IgD-negative memory B cell (primary cell): ENCODE measurements at regions not wholly inside any gene's neighbourhood (a gene's known extent, or its start where the extent isn't known, plus 50 kb on each side); places are given as distances from the start of the nearest gene placed in this dataset.
"Not testable (repeated sequence)": the region's sequence is repeated elsewhere in the genome, so short reads cannot be mapped to it uniquely, and the experiment has no call there.

Experiments used
- H3K27ac Mint-ChIP-seq, 3 donors: one replicate each; pipeline ENCODE4 v1.8.0; 2020 to 2022; ENCODE audit warnings: mild to moderate bottlenecking in 3 of 3, mixed read lengths in 3 of 3, moderate library complexity in 1 of 3
- H3K27me3 Mint-ChIP-seq: one replicate; pipeline ENCODE4 v1.8.0; 2021; ENCODE audit warnings: mixed read lengths
- H3K36me3 Mint-ChIP-seq: one replicate; pipeline ENCODE4 v1.8.0; 2020; ENCODE audit warnings: mild to moderate bottlenecking, mixed read lengths
- H3K4me1 Mint-ChIP-seq, 3 donors: one replicate each; pipeline ENCODE4 v1.8.0; 2020 to 2022; ENCODE audit warnings: mixed read lengths in 3 of 3, mild to moderate bottlenecking in 1 of 3
- H3K4me3 Mint-ChIP-seq, 4 donors: one replicate each; pipeline ENCODE4 v1.8.0; 2020 to 2022; ENCODE audit warnings: mild to moderate bottlenecking in 4 of 4, mixed read lengths in 4 of 4, moderate library complexity in 3 of 4
- H3K9me3 Mint-ChIP-seq, 3 donors: one replicate each; pipeline ENCODE4 v1.8.0; 2020 to 2021; ENCODE audit warnings: mixed read lengths in 3 of 3, mild to moderate bottlenecking in 1 of 3

GRCh38 chr15:83335542-83335941, 51.1 kb upstream of the BNC1 start:
- H3K4me3 Mint-ChIP-seq, H3K27ac Mint-ChIP-seq, H3K36me3 Mint-ChIP-seq, H3K4me1 Mint-ChIP-seq, H3K27me3 Mint-ChIP-seq: not testable (repeated sequence)
- H3K9me3 Mint-ChIP-seq: peaks cover 0 to 17% (median 1%) of the 10 kb centered on the region in 3 donors

DNA sequence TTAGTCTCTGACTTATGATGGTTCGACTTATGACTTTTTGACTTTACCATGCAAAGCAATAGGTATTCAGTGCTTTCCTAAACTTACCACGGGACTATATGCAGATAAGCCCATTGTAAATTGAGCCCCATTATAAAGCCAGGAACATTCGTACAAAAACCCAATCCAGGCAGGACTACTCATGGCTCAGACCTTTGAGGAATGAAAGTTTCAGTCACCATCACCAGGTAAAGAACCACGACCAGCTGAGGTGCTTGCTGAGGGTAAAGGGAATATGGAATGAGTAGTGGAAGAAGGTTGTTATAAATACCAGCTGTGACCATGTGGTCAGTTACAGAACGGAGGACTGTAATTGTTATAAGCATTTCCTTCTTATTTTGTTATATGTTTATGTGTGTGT, 54.9 kb upstream of the BNC1 start:
- peaks cover 4% of the 10 kb centered on the region for H3K27me3 Mint-ChIP-seq
- H3K4me3 Mint-ChIP-seq: no peak overlapping the region
- peaks cover 0 to 17% (median 1%) of the 10 kb centered on the region in 3 donors for H3K9me3 Mint-ChIP-seq
- no peaks in the 10 kb centered on the region for H3K36me3 Mint-ChIP-seq
- no peaks in the 10 kb centered on the region for H3K4me1 Mint-ChIP-seq
- no peak overlapping the region for H3K27ac Mint-ChIP-seq

DNA sequence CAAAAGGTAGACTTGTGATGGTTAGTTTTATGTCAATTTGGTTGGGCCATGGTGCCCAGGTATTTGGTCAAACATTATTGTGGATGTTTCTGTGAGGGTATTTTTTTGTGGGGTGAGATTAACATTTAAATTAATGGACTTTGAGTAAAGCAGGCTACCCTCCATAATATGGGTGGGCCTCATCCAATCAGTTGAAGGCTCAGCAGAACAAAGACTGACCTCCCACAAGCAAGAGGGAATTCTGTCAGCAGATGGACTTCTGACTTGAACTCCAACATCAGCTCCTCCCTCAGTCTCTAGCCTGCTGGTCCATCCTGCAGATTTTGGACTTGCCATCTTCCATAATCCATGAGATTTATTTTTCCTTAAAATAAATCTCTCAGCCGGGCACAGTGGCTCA, 55.6 kb upstream of the BNC1 start:
- no peak overlapping the region for H3K27ac Mint-ChIP-seq
- H3K4me1 Mint-ChIP-seq: no peaks in the 10 kb centered on the region
- H3K36me3 Mint-ChIP-seq: no peaks in the 10 kb centered on the region
- H3K27me3 Mint-ChIP-seq: peaks cover 4% of the 10 kb centered on the region
- H3K4me3 Mint-ChIP-seq: no peak overlapping the region
- H3K9me3 Mint-ChIP-seq: peaks cover 0 to 17% (median 1%) of the 10 kb centered on the region in 3 donors

DNA sequence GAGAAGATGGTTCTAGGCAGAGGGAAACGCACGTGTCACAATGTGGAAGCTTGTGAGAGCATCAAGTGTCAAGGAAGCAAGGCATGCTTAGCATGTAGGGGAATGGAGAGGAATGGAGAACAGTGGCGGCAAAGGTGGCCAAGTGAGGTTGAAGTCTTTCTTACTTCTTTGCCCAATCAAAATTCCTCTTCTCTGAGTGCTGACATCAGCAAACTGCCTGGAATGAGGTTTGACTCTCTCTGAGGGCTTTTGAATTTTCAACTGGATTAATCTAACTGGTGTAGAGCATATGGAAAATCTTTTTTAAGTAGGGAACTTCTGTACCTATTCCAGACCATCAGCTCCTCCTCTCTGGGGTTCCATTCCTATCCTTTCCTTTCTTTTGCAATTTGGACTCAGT, 61.9 kb upstream of the BNC1 start:
- no peaks in the 10 kb centered on the region for H3K27me3 Mint-ChIP-seq
- H3K36me3 Mint-ChIP-seq: no peaks in the 10 kb centered on the region
- H3K4me1 Mint-ChIP-seq: peaks cover 0 to 2% (median 0%) of the 10 kb centered on the region in 3 donors
- H3K9me3 Mint-ChIP-seq: peaks cover 0 to 4% (median 0%) of the 10 kb centered on the region in 3 donors
- no peak overlapping the region for H3K4me3 Mint-ChIP-seq
- H3K27ac Mint-ChIP-seq: no peak overlapping the region

GRCh38 chr15:83352119-83352518, 67.7 kb upstream of the BNC1 start:
- H3K27me3 Mint-ChIP-seq: no peaks in the 10 kb centered on the region
- H3K9me3 Mint-ChIP-seq: peaks cover 0 to 4% (median 4%) of the 10 kb centered on the region in 3 donors
- H3K4me1 Mint-ChIP-seq: peaks cover 0 to 2% (median 0%) of the 10 kb centered on the region in 3 donors
- no peaks in the 10 kb centered on the region for H3K36me3 Mint-ChIP-seq
- no peak overlapping the region for H3K27ac Mint-ChIP-seq
- H3K4me3 Mint-ChIP-seq: no peak overlapping the region

- H3K36me3 Mint-ChIP-seq: peaks cover 1% of the 10 kb centered on the region
- H3K27me3 Mint-ChIP-seq: peaks cover 1% of the 10 kb centered on the region
- no peak overlapping the region for H3K27ac Mint-ChIP-seq
- peaks cover 0 to 4% (median 0%) of the 10 kb centered on the region in 3 donors for H3K9me3 Mint-ChIP-seq
- peaks cover 0 to 1% (median 0%) of the 10 kb centered on the region in 3 donors for H3K4me1 Mint-ChIP-seq
- peak overlapping the region in 1 of 4 donors; percentile 33 for H3K4me3 Mint-ChIP-seq
These were observed 72.3 kb upstream of the BNC1 start for GRCh38 chr15:83356501-83357399.

- peaks cover 3% of the 10 kb centered on the region for H3K36me3 Mint-ChIP-seq
- H3K9me3 Mint-ChIP-seq: peaks cover 0 to 2% (median 0%) of the 10 kb centered on the region in 3 donors
- peaks cover 0 to 1% (median 0%) of the 10 kb centered on the region in 3 donors for H3K4me1 Mint-ChIP-seq
- H3K27me3 Mint-ChIP-seq: peaks cover 9% of the 10 kb centered on the region
- H3K4me3 Mint-ChIP-seq: no peak overlapping the region
- no peak overlapping the region for H3K27ac Mint-ChIP-seq
These were observed 74.6 kb upstream of the BNC1 start for GRCh38 chr15:83358972-83359564.

GRCh38 chr15:83362706-83363105, 78.2 kb upstream of the BNC1 start:
- Mint-ChIP-seq H3K4me1 (peaks cover 0 to 9% (median 4%) of the 10 kb centered on the region in 3 donors), H3K27me3 (peaks cover 30% of the 10 kb centered on the region), H3K27ac (no peak overlapping the region), H3K36me3 (peaks cover 5% of the 10 kb centered on the region), H3K9me3 (no peaks in the 10 kb centered on the region), H3K4me3 (peak overlapping the region in 1 of 4 donors; percentile 82)

DNA sequence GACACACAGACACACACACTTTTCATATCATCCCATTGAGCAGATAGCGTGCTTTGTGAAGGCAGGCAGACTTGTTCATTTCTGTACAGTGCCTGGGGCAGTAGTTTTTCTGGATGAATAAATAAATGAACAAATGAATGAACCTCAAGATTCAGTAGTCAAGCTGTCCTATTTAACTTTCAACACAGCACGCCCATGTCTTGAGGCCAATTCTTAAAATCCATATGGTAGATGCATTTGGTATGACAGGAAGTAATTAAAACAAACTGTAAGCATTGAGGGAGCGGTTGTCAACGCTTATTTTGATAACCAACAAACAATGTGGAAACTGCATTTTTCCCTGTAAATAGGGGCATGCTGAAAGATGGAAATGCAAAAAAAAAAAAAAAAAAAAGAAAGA, 80.0 kb upstream of the BNC1 start:
- Mint-ChIP-seq H3K27me3 (peaks cover 29% of the 10 kb centered on the region), H3K27ac (no peak overlapping the region), H3K9me3 (no peaks in the 10 kb centered on the region), H3K4me3 (no peak overlapping the region), H3K36me3 (peaks cover 5% of the 10 kb centered on the region), H3K4me1 (peaks cover 0 to 9% (median 4%) of the 10 kb centered on the region in 3 donors)

DNA sequence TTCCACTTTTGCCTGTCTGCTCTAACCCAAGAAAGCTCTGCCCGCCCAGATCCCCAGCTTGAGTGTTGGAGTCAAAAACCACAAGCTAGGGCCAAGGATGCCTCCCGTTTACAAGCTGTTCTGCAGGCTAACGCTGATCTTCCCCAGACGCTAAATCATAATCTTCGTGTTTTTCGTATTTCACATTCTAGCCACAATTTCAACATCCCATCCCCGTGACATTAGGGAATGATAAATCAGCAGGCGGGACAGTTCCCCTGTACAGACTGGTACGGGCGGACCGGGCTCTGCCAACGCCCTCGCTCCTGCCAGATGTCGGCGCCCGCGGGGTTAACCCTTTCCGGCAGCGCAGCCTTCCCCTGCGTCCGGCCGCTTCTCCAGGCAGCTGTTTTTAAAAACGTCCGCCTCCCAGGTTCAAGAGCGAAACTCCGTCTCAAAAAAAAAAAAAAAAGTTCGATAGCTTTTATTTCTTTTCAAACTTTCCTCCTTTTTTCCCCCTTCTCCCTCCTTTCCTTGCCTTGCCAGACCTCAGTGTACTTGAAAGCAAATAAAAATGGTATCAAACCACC, 81.0 kb upstream of the BNC1 start:
- H3K9me3 Mint-ChIP-seq: no peaks in the 10 kb centered on the region
- H3K4me1 Mint-ChIP-seq: peaks cover 0 to 9% (median 4%) of the 10 kb centered on the region in 3 donors
- H3K4me3 Mint-ChIP-seq: peak overlapping the region in 2 of 4 donors; percentile 43 to 78
- no peak overlapping the region for H3K27ac Mint-ChIP-seq
- H3K36me3 Mint-ChIP-seq: peaks cover 3% of the 10 kb centered on the region
- peaks cover 29% of the 10 kb centered on the region for H3K27me3 Mint-ChIP-seq

- Mint-ChIP-seq H3K27ac (no peak overlapping the region), H3K4me3 (no peak overlapping the region), H3K4me1 (no peaks in the 10 kb centered on the region), H3K9me3 (no peaks in the 10 kb centered on the region), H3K27me3 (peaks cover 24% of the 10 kb centered on the region), H3K36me3 (no peaks in the 10 kb centered on the region)
These were observed 74.7 kb upstream of the SH3GL3 start for GRCh38 chr15:83372434-83372891.

DNA sequence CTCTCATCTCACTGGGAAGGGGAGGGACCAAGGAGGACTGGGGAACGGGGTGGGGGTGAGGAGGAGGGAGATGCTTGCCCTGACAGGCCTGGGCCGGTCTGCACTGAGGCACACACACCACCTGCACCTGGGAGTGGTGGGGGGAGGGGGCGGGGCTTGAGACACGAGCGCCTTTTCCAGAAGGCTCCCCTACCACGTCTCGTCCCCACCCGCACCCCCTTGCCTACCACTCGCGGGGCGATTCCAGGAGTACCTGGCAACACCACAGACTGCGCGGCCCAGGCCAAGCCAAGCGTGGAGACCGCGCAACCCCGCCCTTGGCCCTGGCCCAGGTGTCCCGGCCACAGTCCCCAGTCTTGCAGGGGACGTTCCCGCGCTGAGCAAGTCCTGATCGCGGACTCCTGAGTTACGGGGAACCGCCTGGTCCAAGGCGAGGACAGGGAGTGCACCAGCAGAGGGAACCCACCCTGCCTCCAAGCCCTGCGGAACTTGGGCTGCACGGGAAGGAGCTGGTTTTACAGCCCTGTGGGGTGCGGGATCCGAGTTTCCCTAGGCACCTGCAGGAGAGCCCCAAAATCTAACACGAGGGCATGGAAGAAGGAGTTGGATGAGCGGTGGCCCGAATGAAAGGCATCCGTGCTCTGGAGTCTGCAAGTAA, 68.1 kb upstream of the SH3GL3 start:
- Mint-ChIP-seq H3K27ac (no peak overlapping the region), H3K36me3 (no peaks in the 10 kb centered on the region), H3K9me3 (no peaks in the 10 kb centered on the region), H3K4me1 (peaks cover 0 to 2% (median 1%) of the 10 kb centered on the region in 3 donors), H3K4me3 (no peak overlapping the region), H3K27me3 (peaks cover 30% of the 10 kb centered on the region)

GRCh38 chr15:83379579-83379959, 67.6 kb upstream of the SH3GL3 start:
- Mint-ChIP-seq H3K9me3 (no peaks in the 10 kb centered on the region), H3K4me1 (peaks cover 0 to 2% (median 1%) of the 10 kb centered on the region in 3 donors), H3K27me3 (peaks cover 28% of the 10 kb centered on the region), H3K4me3 (no peak overlapping the region), H3K36me3 (no peaks in the 10 kb centered on the region), H3K27ac (no peak overlapping the region)

GRCh38 chr15:83380059-83380458, 67.1 kb upstream of the SH3GL3 start:
- H3K36me3 Mint-ChIP-seq: no peaks in the 10 kb centered on the region
- H3K27ac Mint-ChIP-seq: no peak overlapping the region
- no peak overlapping the region for H3K4me3 Mint-ChIP-seq
- peaks cover 27% of the 10 kb centered on the region for H3K27me3 Mint-ChIP-seq
- H3K4me1 Mint-ChIP-seq: peaks cover 0 to 2% (median 1%) of the 10 kb centered on the region in 3 donors
- H3K9me3 Mint-ChIP-seq: no peaks in the 10 kb centered on the region

GRCh38 chr15:83380682-83381081, 66.5 kb upstream of the SH3GL3 start:
- Mint-ChIP-seq H3K27me3 (peaks cover 26% of the 10 kb centered on the region), H3K4me3 (no peak overlapping the region), H3K36me3 (no peaks in the 10 kb centered on the region), H3K27ac (no peak overlapping the region), H3K9me3 (no peaks in the 10 kb centered on the region), H3K4me1 (peaks cover 0 to 2% (median 1%) of the 10 kb centered on the region in 3 donors)
